HCT116 (cell line): ENCODE measurements at regions not wholly inside any gene's neighbourhood (a gene's known extent, or its start where the extent isn't known, plus 50 kb on each side); places are given as distances from the start of the nearest gene placed in this dataset.

Experiments
- EZH2 ChIP-seq: fragments of 200-600 bp; sonication (generic); IDR thresholded peaks from 2 replicates; pipeline ENCODE4 v1.6.1; 2017; ENCODE audit warnings: antibody characterized with exemption, mixed run types
- POLR2A ChIP-seq: IDR thresholded peaks from 2 replicates; pipeline ENCODE4 v1.7.0; 2011; ENCODE audit warnings: borderline replicate concordance; ENCODE audit not compliant: insufficient read depth, insufficient read length; ENCODE audit errors: extremely low read depth
- POLR2AphosphoS5 ChIP-seq: IDR thresholded peaks from 2 replicates; pipeline ENCODE4 v1.6.1; 2011; ENCODE audit warnings: mild to moderate bottlenecking, low read depth, low read length, moderate library complexity
- TF ChIP-seq, protein P1 (sequence below), 3 experiments: fragments of 200-600 bp in 1 of 3; sonication (generic) in 1 of 3; IDR thresholded peaks in 2 of 3; conservative IDR thresholded peaks in 1 of 3; 2 replicates each; pipeline ENCODE4 v1.5.1; 2012 to 2017; ENCODE audit warnings: low read depth in 2 of 3, low read length in 2 of 3, antibody characterized with exemption in 1 of 3, borderline replicate concordance in 1 of 3, control low read depth in 1 of 3, mild to moderate bottlenecking in 1 of 3, mixed read lengths in 1 of 3, mixed run types in 1 of 3, moderate library complexity in 1 of 3; ENCODE audit not compliant: insufficient read depth in 1 of 3

DNA sequence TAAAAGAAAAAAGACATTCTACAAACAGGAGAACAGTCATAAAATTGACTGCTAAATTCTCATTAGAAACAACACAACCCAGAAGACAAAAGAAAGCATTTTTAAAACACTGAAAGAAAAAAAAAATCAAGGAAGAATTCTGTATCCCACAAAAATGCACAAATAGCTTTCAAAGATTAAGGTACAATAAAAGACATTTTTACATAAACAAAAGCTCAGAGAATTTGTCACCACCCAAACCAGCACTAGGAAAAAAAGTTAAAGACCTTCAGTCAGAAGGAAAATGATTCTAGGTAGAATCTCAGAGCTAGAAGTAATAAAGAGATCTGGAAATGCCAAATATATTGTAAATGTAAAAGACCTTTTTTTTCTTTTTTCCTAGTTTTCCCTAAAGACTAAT lies 252.4 kb downstream of the CLIC5 start:
- TF ChIP-seq EZH2 (no peak), POLR2A (no peak), POLR2AphosphoS5 (no peak)
- TF ChIP-seq, protein P1, sequence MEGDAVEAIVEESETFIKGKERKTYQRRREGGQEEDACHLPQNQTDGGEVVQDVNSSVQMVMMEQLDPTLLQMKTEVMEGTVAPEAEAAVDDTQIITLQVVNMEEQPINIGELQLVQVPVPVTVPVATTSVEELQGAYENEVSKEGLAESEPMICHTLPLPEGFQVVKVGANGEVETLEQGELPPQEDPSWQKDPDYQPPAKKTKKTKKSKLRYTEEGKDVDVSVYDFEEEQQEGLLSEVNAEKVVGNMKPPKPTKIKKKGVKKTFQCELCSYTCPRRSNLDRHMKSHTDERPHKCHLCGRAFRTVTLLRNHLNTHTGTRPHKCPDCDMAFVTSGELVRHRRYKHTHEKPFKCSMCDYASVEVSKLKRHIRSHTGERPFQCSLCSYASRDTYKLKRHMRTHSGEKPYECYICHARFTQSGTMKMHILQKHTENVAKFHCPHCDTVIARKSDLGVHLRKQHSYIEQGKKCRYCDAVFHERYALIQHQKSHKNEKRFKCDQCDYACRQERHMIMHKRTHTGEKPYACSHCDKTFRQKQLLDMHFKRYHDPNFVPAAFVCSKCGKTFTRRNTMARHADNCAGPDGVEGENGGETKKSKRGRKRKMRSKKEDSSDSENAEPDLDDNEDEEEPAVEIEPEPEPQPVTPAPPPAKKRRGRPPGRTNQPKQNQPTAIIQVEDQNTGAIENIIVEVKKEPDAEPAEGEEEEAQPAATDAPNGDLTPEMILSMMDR (IDR thresholded peaks at IDR 0.05 in 2 of 3, conservative IDR thresholded peaks at IDR 0.05 in 1 of 3; ENCODE audit: borderline replicate concordance in 1 of 3, insufficient read depth in 1 of 3, low read depth in 2 of 3, low read length in 2 of 3): no peak
